ENCODE measurements at regions not wholly inside any gene's neighbourhood (a gene's known extent, or its start where the extent isn't known, plus 50 kb on each side); places are given as distances from the start of the nearest gene placed in this dataset.

GRCh38 chr2:128717758-128718710 is 399.4 kb upstream of the HS6ST1 start:
- no peak for TF ChIP-seq CTCF (IDR thresholded peaks at IDR 0.05; ENCODE audit: unreplicated experiment)
- no peaks in the 10 kb centered on the region for H3K36me3 Mint-ChIP-seq (ENCODE audit: insufficient read depth)
- no peak overlapping the region for H3K27ac Mint-ChIP-seq
- H3K27me3 Mint-ChIP-seq: peaks cover 28% of the 10 kb centered on the region
- H3K9me3 Mint-ChIP-seq (ENCODE audit: low read depth): no peaks in the 10 kb centered on the region
- no peaks in the 10 kb centered on the region for H3K4me1 Mint-ChIP-seq (ENCODE audit: low read depth)
- H3K4me3 Mint-ChIP-seq (ENCODE audit: low read depth): no peak overlapping the region
- no peak for DNase-seq (ENCODE audit: low spot score, unreplicated experiment)

- no peaks in the 10 kb centered on the region for H3K4me1 Mint-ChIP-seq (ENCODE audit: low read depth)
- H3K9me3 Mint-ChIP-seq (ENCODE audit: low read depth): no peaks in the 10 kb centered on the region
- H3K4me3 Mint-ChIP-seq (ENCODE audit: low read depth): no peak overlapping the region
- DNase-seq (ENCODE audit: low spot score, unreplicated experiment): no peak
- no peaks in the 10 kb centered on the region for H3K36me3 Mint-ChIP-seq (ENCODE audit: insufficient read depth)
- H3K27ac Mint-ChIP-seq: no peak overlapping the region
- TF ChIP-seq CTCF (IDR thresholded peaks at IDR 0.05; ENCODE audit: unreplicated experiment): peak; percentile 33
- H3K27me3 Mint-ChIP-seq: peaks cover 20% of the 10 kb centered on the region
Measured at GRCh38 chr2:128720080-128721022, 401.7 kb upstream of the HS6ST1 start.

- Mint-ChIP-seq H3K9me3 (ENCODE audit: low read depth) (no peaks in the 10 kb centered on the region), H3K27ac (no peak overlapping the region), H3K36me3 (ENCODE audit: insufficient read depth) (no peaks in the 10 kb centered on the region), H3K4me3 (ENCODE audit: low read depth) (no peak overlapping the region), H3K27me3 (peaks cover 13% of the 10 kb centered on the region), H3K4me1 (ENCODE audit: low read depth) (peaks cover 2% of the 10 kb centered on the region)
- TF ChIP-seq CTCF (IDR thresholded peaks at IDR 0.05; ENCODE audit: unreplicated experiment): no peak
- no peak for DNase-seq (ENCODE audit: low spot score, unreplicated experiment)
Measured at GRCh38 chr2:128721096-128721495, 402.4 kb upstream of the HS6ST1 start.

- no peak overlapping the region for H3K4me3 Mint-ChIP-seq (ENCODE audit: low read depth)
- H3K27ac Mint-ChIP-seq: no peak overlapping the region
- no peak for TF ChIP-seq CTCF (IDR thresholded peaks at IDR 0.05; ENCODE audit: unreplicated experiment)
- peaks cover 7% of the 10 kb centered on the region for H3K27me3 Mint-ChIP-seq
- no peaks in the 10 kb centered on the region for H3K9me3 Mint-ChIP-seq (ENCODE audit: low read depth)
- DNase-seq (ENCODE audit: low spot score, unreplicated experiment): no peak
- no peaks in the 10 kb centered on the region for H3K36me3 Mint-ChIP-seq (ENCODE audit: insufficient read depth)
- peaks cover 2% of the 10 kb centered on the region for H3K4me1 Mint-ChIP-seq (ENCODE audit: low read depth)
Measured at GRCh38 chr2:128722489-128722888, 403.8 kb upstream of the HS6ST1 start.

GRCh38 chr2:128724547-128724946 is 405.9 kb upstream of the HS6ST1 start:
- Mint-ChIP-seq H3K4me1 (ENCODE audit: low read depth) (peaks cover 2% of the 10 kb centered on the region), H3K27ac (no peak overlapping the region), H3K36me3 (ENCODE audit: insufficient read depth) (no peaks in the 10 kb centered on the region), H3K9me3 (ENCODE audit: low read depth) (peaks cover 3% of the 10 kb centered on the region), H3K27me3 (no peaks in the 10 kb centered on the region), H3K4me3 (ENCODE audit: low read depth) (no peak overlapping the region)
- TF ChIP-seq CTCF (IDR thresholded peaks at IDR 0.05; ENCODE audit: unreplicated experiment): no peak
- DNase-seq (ENCODE audit: low spot score, unreplicated experiment): no peak
